Transverse colon (tissue), 4 donors: ENCODE measurements at regions not wholly inside any gene's neighbourhood (a gene's known extent, or its start where the extent isn't known, plus 50 kb on each side); places are given as distances from the start of the nearest gene placed in this dataset.

Source experiments
- DNase-seq: peaks from one replicate; pipeline ENCODE4 v3.0.0-alpha.2; 2019
- H3K27ac ChIP-seq, 4 donors: fragments of 200-600 bp; sonication (generic); 2 replicates each; pipeline ENCODE4 v1.5.1; 2016 to 2018; ENCODE audit warnings: inconsistent platforms in 4 of 4
- H3K27me3 ChIP-seq: fragments of 200-600 bp; sonication (generic); 2 replicates; pipeline ENCODE4 v1.5.1; 2017; ENCODE audit warnings: inconsistent platforms
- H3K36me3 ChIP-seq, 4 donors: fragments of 200-600 bp; sonication (generic); 2 replicates each; pipeline ENCODE4 v1.5.1; 2017 to 2019; ENCODE audit warnings: inconsistent platforms in 4 of 4
- H3K4me1 ChIP-seq, 4 donors: fragments of 200-600 bp; sonication (generic); 2 replicates each; pipeline ENCODE4 v1.5.1; 2017 to 2020; ENCODE audit warnings: inconsistent platforms in 4 of 4
- H3K4me3 ChIP-seq, 4 donors: fragments of 200-600 bp; sonication (generic); 1 replicate in 1 of 4; 2 replicates in 3 of 4; pipeline versions ENCODE4 v1.5.1 to v1.6.1; 2017 to 2019; ENCODE audit warnings: inconsistent platforms in 4 of 4
- H3K9me3 ChIP-seq, 2 donors: fragments of 200-600 bp; sonication (generic); 2 replicates each; pipeline ENCODE4 v1.5.1; 2017 to 2019; ENCODE audit warnings: inconsistent platforms in 2 of 2
- CTCF ChIP-seq, 5 experiments: fragments of 200-600 bp in 3 of 5; fragments of 450-650 bp in 2 of 5; sonication (generic) in 3 of 5; IDR thresholded peaks; 1 replicate in 2 of 5; 2 replicates in 3 of 5; pipeline ENCODE4 v1.5.1; 2016 to 2017; ENCODE audit warnings: antibody characterized with exemption in 5 of 5, inconsistent platforms in 3 of 5, mild to moderate bottlenecking in 2 of 5, moderate library complexity in 1 of 5
- EP300 ChIP-seq: sonication (generic); formaldehyde crosslinking; IDR thresholded peaks from one replicate; pipeline ENCODE4 v1.6.1; 2017; ENCODE audit warnings: antibody characterized with exemption, low read depth
- POLR2A ChIP-seq: fragments of 450-650 bp; IDR thresholded peaks from one replicate; pipeline ENCODE4 v1.6.1; 2016; ENCODE audit warnings: antibody characterized with exemption, mild to moderate bottlenecking, moderate library complexity
- POLR2AphosphoS5 ChIP-seq, 3 donors: sonication (generic); formaldehyde crosslinking; IDR thresholded peaks; one replicate each; pipeline ENCODE4 v1.6.1; 2016; ENCODE audit warnings: antibody characterized with exemption in 3 of 3
- WGBS, 2 donors: methylation state at CpG; one replicate each; pipeline ENCODE4 v1.1.5; 2018; ENCODE audit warnings: low coverage in 1 of 2; 5-methylcytosine and 5-hydroxymethylcytosine counted together
- in situ Hi-C, 4 donors: fragments of 200-750 bp; cut with MboI; loops; one replicate each; pipeline versions ENCODE4 v1.15.0 to v1.15.1; 2017; ENCODE audit warnings: low sequenced_read_pairs in 3 of 4, low pct_ligation_motif_present in 1 of 4, low pct_unique_long_range_greater_than_20kb in 1 of 4
- intact Hi-C: fragments of 100-400 bp; cut with DNase I; formaldehyde crosslinking; loops from one replicate; pipeline ENCODE4 v1.15.1; 2023; ENCODE audit warnings: low total_unique reads

DNA sequence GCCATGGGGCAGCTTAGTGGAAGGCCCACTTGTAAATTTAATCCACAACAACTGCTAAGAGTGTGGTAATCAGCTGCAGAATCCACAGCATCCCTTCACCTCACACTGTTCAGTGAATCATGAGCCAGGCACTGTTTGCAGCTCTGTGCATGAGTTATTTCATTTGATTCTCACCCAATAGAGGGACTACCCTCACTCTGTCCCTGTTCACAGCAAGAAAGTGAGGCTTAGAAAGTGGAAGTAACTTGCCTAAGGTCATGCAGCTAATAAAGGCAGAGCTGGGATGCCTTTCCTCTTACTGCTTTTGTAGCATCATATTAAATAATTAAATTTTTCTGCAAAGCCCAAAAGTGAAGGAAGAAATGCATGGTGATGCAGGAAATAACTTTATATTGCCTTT, 346.5 kb upstream of the PLD5 start:
- Histone ChIP-seq H3K36me3 (no peaks in the 10 kb centered on the region), H3K4me1 (no peaks in the 10 kb centered on the region), H3K27me3 (no peaks in the 10 kb centered on the region), H3K4me3 (no peak overlapping the region), H3K27ac (no peak overlapping the region), H3K9me3 (no peaks in the 10 kb centered on the region)
- in situ Hi-C loops (no loop called here), intact Hi-C loops (no loop called here)
- TF ChIP-seq CTCF (IDR thresholded peaks at IDR 0.05), result no peak
- TF ChIP-seq EP300, result no peak
- TF ChIP-seq POLR2A, result no peak
- no peak for TF ChIP-seq POLR2AphosphoS5 (IDR thresholded peaks at IDR 0.05)
- no peak for DNase-seq

GRCh38 chr1:242856289-242856688, 331.8 kb upstream of the PLD5 start:
- no peaks in the 10 kb centered on the region for H3K4me1 ChIP-seq
- no peak overlapping the region for H3K4me3 ChIP-seq
- TF ChIP-seq CTCF (IDR thresholded peaks at IDR 0.05) (no peak), POLR2A (no peak), EP300 (no peak), POLR2AphosphoS5 (IDR thresholded peaks at IDR 0.05) (no peak)
- H3K27me3 ChIP-seq, result no peaks in the 10 kb centered on the region
- DNase-seq, result no peak
- in situ Hi-C loops, result no loop called here
- no peak overlapping the region for H3K27ac ChIP-seq
- H3K9me3 ChIP-seq, result no peaks in the 10 kb centered on the region
- intact Hi-C loops, result no loop called here
- no peaks in the 10 kb centered on the region for H3K36me3 ChIP-seq
- WGBS, 2 donors, result 55 to 64% methylated on average over 4 of the region's 4 CpGs

DNA sequence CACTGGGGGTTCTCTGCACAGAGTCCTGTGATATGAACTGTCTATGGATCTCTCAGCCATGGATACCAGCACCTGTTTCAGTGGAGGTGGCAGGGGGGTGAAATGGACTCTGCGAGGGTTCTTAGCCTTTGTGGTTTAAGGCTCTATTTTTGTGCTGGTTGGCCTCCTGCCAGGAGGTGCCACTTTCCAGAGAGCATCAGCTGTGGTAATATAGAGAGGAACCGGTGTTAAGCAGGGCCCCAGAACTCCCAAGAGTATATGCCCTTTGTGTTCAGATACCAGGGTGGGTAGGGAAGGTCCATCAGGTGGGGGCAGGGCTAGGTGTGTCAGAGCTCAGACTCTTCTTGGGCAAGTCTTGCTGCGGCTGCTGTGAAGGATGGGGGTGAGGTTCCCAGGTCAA, 330.0 kb upstream of the PLD5 start:
- no peak for TF ChIP-seq CTCF (IDR thresholded peaks at IDR 0.05)
- TF ChIP-seq EP300, result no peak
- no peak for TF ChIP-seq POLR2A
- no peak for TF ChIP-seq POLR2AphosphoS5 (IDR thresholded peaks at IDR 0.05)
- 92% methylated on average over 3 of the region's 3 CpGs; no CpG with 5 or more reads in 1 of the 2 donors for WGBS, 2 donors
- in situ Hi-C loops, result no loop called here

DNA sequence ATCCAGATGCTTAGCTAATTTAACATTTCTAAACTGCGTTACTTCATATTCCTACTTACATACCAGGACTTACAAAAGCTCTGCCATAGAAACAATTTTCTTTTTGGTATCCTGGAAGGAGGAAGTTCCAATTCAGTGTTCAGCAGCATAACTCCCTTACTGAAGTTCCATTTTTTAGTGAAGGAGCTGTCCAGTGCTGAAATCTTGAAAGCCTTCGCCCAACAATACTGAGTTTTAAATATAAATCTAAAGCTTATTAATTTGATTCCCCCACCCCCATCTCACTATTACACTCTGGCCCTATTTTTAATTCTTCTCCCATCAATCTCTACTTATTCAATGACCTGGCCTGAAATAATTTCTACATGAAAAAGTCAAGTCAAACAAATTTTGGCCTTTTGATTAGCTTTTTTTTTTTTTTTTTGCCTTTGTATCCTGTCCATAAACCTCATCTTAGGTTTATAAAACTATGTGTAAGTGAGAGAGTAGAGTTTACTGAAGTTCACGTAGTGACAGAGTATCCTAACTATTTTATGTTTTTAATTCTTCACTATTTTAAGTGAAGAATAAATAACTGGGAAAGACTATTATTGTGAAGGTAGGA, 323.0 kb upstream of the PLD5 start:
- Histone ChIP-seq H3K4me1 (no peaks in the 10 kb centered on the region), H3K4me3 (no peak overlapping the region), H3K27ac (no peak overlapping the region), H3K27me3 (no peaks in the 10 kb centered on the region), H3K36me3 (no peaks in the 10 kb centered on the region), H3K9me3 (no peaks in the 10 kb centered on the region)
- no peak for TF ChIP-seq CTCF (IDR thresholded peaks at IDR 0.05)
- TF ChIP-seq EP300, result no peak
- no peak for TF ChIP-seq POLR2AphosphoS5 (IDR thresholded peaks at IDR 0.05)
- no peak for TF ChIP-seq POLR2A
- no peak for DNase-seq
- 20 to 47% methylated on average over 3 of the region's 3 CpGs for WGBS, 2 donors
- intact Hi-C loops, result no loop called here
- in situ Hi-C loops, result no loop called here

More for the DNA sequence above, 330.0 kb upstream of the PLD5 start:
- no peaks in the 10 kb centered on the region for H3K4me1 ChIP-seq
- no peaks in the 10 kb centered on the region for H3K27me3 ChIP-seq
- no peaks in the 10 kb centered on the region for H3K36me3 ChIP-seq
- intact Hi-C loops, result no loop called here
- H3K27ac ChIP-seq, result no peak overlapping the region
- no peaks in the 10 kb centered on the region for H3K9me3 ChIP-seq
- DNase-seq, result no peak
- no peak overlapping the region for H3K4me3 ChIP-seq
